Activated CD4-positive, CD25-positive, alpha-beta regulatory T cell (primary cell): ENCODE measurements at regions not wholly inside any gene's neighbourhood (a gene's known extent, or its start where the extent isn't known, plus 50 kb on each side); places are given as distances from the start of the nearest gene placed in this dataset.

Experiments used
- DNase-seq, 4 experiments: peaks; one replicate each; lab custom pipeline; 2025; lab: John Stamatoyannopoulos, UW

- DNase-seq: no peak
These were observed 60.9 kb upstream of the KLHL29 start for GRCh38 chr2:23323917-23324680.

GRCh38 chr2:23326330-23326729, 58.6 kb upstream of the KLHL29 start:
- DNase-seq: no peak

- no peak for DNase-seq
These were observed 57.6 kb upstream of the KLHL29 start for GRCh38 chr2:23327416-23327815.

GRCh38 chr2:23327887-23328286, 57.1 kb upstream of the KLHL29 start:
- DNase-seq: no peak

GRCh38 chr2:23330214-23330613, 54.8 kb upstream of the KLHL29 start:
- DNase-seq: no peak
